ENCODE measurements at regions not wholly inside any gene's neighbourhood (a gene's known extent, or its start where the extent isn't known, plus 50 kb on each side); places are given as distances from the start of the nearest gene placed in this dataset.

- DNase-seq (ENCODE audit: low read depth), result no peak
- TF ChIP-seq CTCF (conservative IDR thresholded peaks at IDR 0.05; ENCODE audit: low read depth, low read length), result no peak
- H3K4me3 ChIP-seq (ENCODE audit: low read depth, low read length), result no peak overlapping the region
Observed at GRCh38 chr6:137701942-137702341, 165.1 kb upstream of the TNFAIP3 start.

GRCh38 chr6:137702791-137703424 lies 164.2 kb upstream of the TNFAIP3 start:
- no peak for TF ChIP-seq CTCF (conservative IDR thresholded peaks at IDR 0.05; ENCODE audit: low read depth, low read length)
- no peak overlapping the region for H3K4me3 ChIP-seq (ENCODE audit: low read depth, low read length)
- DNase-seq (ENCODE audit: low read depth), result no peak

GRCh38 chr6:137704802-137705159 lies 162.3 kb upstream of the TNFAIP3 start:
- no peak for DNase-seq (ENCODE audit: low read depth)
- H3K4me3 ChIP-seq (ENCODE audit: low read depth, low read length), result no peak overlapping the region
- no peak for TF ChIP-seq CTCF (conservative IDR thresholded peaks at IDR 0.05; ENCODE audit: low read depth, low read length)

GRCh38 chr6:137705160-137706082 lies 161.6 kb upstream of the TNFAIP3 start:
- H3K4me3 ChIP-seq (ENCODE audit: low read depth, low read length), result no peak overlapping the region
- peak; percentile 84 for DNase-seq (ENCODE audit: low read depth)
- TF ChIP-seq CTCF (conservative IDR thresholded peaks at IDR 0.05; ENCODE audit: low read depth, low read length), result peak; percentile 97

GRCh38 chr6:137706083-137706750 lies 160.8 kb upstream of the TNFAIP3 start:
- TF ChIP-seq CTCF (conservative IDR thresholded peaks at IDR 0.05; ENCODE audit: low read depth, low read length), result no peak
- H3K4me3 ChIP-seq (ENCODE audit: low read depth, low read length), result no peak overlapping the region
- DNase-seq (ENCODE audit: low read depth), result no peak

GRCh38 chr6:137707038-137707589 lies 159.9 kb upstream of the TNFAIP3 start:
- TF ChIP-seq CTCF (conservative IDR thresholded peaks at IDR 0.05; ENCODE audit: low read depth, low read length), result no peak
- DNase-seq (ENCODE audit: low read depth), result no peak
- no peak overlapping the region for H3K4me3 ChIP-seq (ENCODE audit: low read depth, low read length)
